GM12878 (cell line): ENCODE measurements at regions not wholly inside any gene's neighbourhood (a gene's known extent, or its start where the extent isn't known, plus 50 kb on each side); places are given as distances from the start of the nearest gene placed in this dataset.

Experiments
- ATAC-seq: fragments of 200-7000 bp; cut with Tn5 transposase; 3 replicates; pipeline ENCODE4 v1.9.1; 2020; ENCODE audit warnings: mild to moderate bottlenecking, moderate library complexity
- BruUV-seq: library from RNA; stranded (reverse); fragments of 400-500 nt; replicated peaks from 2 replicates; lab custom pipeline; 2021; lab: Mats Ljungman, UMichigan
- CTCF ChIA-PET: fragments of 300-600 bp; sonication (Branson Sonifier 250); formaldehyde crosslinking; extraction: SDS; loops from one replicate; lab custom pipeline; 2021; ENCODE audit warnings: inconsistent platforms; lab: Yijun Ruan, JAX
- POLR2A ChIA-PET: fragments of 350-600 bp; formaldehyde crosslinking; extraction: SDS; loops from one replicate; lab custom pipeline; 2021; ENCODE audit warnings: inconsistent platforms; lab: Charles Lee
- RAD21 ChIA-PET: fragments of 300-600 bp; sonication (Branson Sonifier 250); formaldehyde crosslinking; loops from one replicate; lab custom pipeline; 2023; ENCODE audit warnings: antibody characterized with exemption; ENCODE audit not compliant: unreplicated experiment; lab: Charles Lee
- SMC1A ChIA-PET: fragments of 300-600 bp; sonication (Branson Sonifier 250); formaldehyde crosslinking; loops from one replicate; lab custom pipeline; 2023; ENCODE audit not compliant: unreplicated experiment, uncharacterized antibody; lab: Charles Lee
- DNase-seq: peaks from one replicate; pipeline ENCODE4 v3.0.0-alpha.2; 2011; ENCODE audit warnings: low read depth, low spot score
- FAIRE-seq: peaks from 3 replicates; lab custom pipeline; 2011; peaks lifted over from hg19 to GRCh38; lab: Jason Lieb, UNC
- H2AFZ ChIP-seq: 2 replicates; pipeline ENCODE4 v1.6.0; 2011; ENCODE audit warnings: low read depth, low read length, control low read depth; ENCODE audit not compliant: control insufficient read depth
- H3K27ac ChIP-seq: 2 replicates; pipeline ENCODE4 v1.5.1; 2011; ENCODE audit warnings: control low read depth; ENCODE audit not compliant: control insufficient read depth, insufficient read depth
- H3K27me3 ChIP-seq, 2 experiments: replicated peaks in 1 of 2; 2 replicates each; pipeline versions ENCODE4 v1.6.0 to v1.6.1; 2011; ENCODE audit warnings: low read length in 1 of 2; ENCODE audit not compliant: control insufficient read depth in 2 of 2, insufficient read depth in 2 of 2
- H3K36me3 ChIP-seq, 2 experiments: 2 replicates each; pipeline ENCODE4 v1.5.1; 2011; ENCODE audit warnings: low read length in 1 of 2; ENCODE audit not compliant: control insufficient read depth in 2 of 2, insufficient read depth in 2 of 2
- H3K4me1 ChIP-seq: 2 replicates; pipeline ENCODE4 v1.6.1; 2011; ENCODE audit warnings: mild to moderate bottlenecking, low read length, moderate library complexity, mixed read lengths; ENCODE audit not compliant: control insufficient read depth, insufficient read depth
- H3K4me2 ChIP-seq: 2 replicates; pipeline ENCODE4 v1.6.0; 2011; ENCODE audit warnings: control low read depth; ENCODE audit not compliant: control insufficient read depth, insufficient read depth
- H3K4me3 ChIP-seq: fragments of 200-600 bp; sonication (generic); 2 replicates; pipeline ENCODE4 v1.5.1; 2016
- H3K79me2 ChIP-seq: 2 replicates; pipeline ENCODE4 v1.6.0; 2011; ENCODE audit warnings: low read length; ENCODE audit not compliant: control insufficient read depth, insufficient read depth
- H3K9ac ChIP-seq: 2 replicates; pipeline ENCODE4 v1.8.0; 2011; ENCODE audit warnings: low read length, control low read depth, mixed read lengths; ENCODE audit not compliant: control insufficient read depth, insufficient read depth
- H3K9me3 ChIP-seq: replicated peaks from 3 replicates; pipeline ENCODE4 v1.5.1; 2011; ENCODE audit warnings: mild to moderate bottlenecking, low read length; ENCODE audit not compliant: control insufficient read depth, insufficient read depth
- H4K20me1 ChIP-seq: 2 replicates; pipeline ENCODE4 v1.6.0; 2011; ENCODE audit not compliant: control insufficient read depth, insufficient read depth
- BHLHE40 ChIP-seq, 2 experiments: fragments of 450-650 bp in 1 of 2; IDR thresholded peaks; 2 replicates each; pipeline ENCODE4 v1.6.1; 2011 to 2017; ENCODE audit warnings: low read depth in 2 of 2, borderline replicate concordance in 1 of 2, improper control_type of control experiment in 1 of 2, low read length in 1 of 2, mild to moderate bottlenecking in 1 of 2
- E2F4 ChIP-seq: IDR thresholded peaks from 2 replicates; pipeline ENCODE4 v1.6.1; 2012; ENCODE audit warnings: low read depth, low read length, improper control_type of control experiment
- ESRRA ChIP-seq: IDR thresholded peaks from 2 replicates; pipeline ENCODE4 v1.6.1; 2012; ENCODE audit warnings: mild to moderate bottlenecking, low read length, improper control_type of control experiment
- LARP7 ChIP-seq: fragments of 450-650 bp; IDR thresholded peaks from 2 replicates; pipeline ENCODE4 v1.6.1; 2017; ENCODE audit warnings: mild to moderate bottlenecking
- MEF2B ChIP-seq: fragments of 450-650 bp; IDR thresholded peaks from 2 replicates; pipeline ENCODE4 v1.6.1; 2018; ENCODE audit warnings: mild to moderate bottlenecking, moderate library complexity; ENCODE audit not compliant: partially characterized antibody, poor library complexity, severe bottlenecking
- MTA2 ChIP-seq: fragments of 450-650 bp; IDR thresholded peaks from 2 replicates; pipeline ENCODE4 v1.6.1; 2016; ENCODE audit warnings: low read depth, mild to moderate bottlenecking, moderate library complexity
- NR2C2 ChIP-seq: IDR thresholded peaks from 2 replicates; pipeline ENCODE4 v1.6.1; 2011; ENCODE audit warnings: borderline replicate concordance, low read depth; ENCODE audit not compliant: control insufficient read depth, insufficient read length
- RAD51 ChIP-seq: fragments of 450-650 bp; IDR thresholded peaks from 2 replicates; pipeline ENCODE4 v1.6.1; 2016; ENCODE audit warnings: moderate library complexity, mild to moderate bottlenecking, inconsistent platforms
- RFX5 ChIP-seq: IDR thresholded peaks from 2 replicates; pipeline ENCODE4 v1.6.1; 2011; ENCODE audit warnings: low read depth, low read length, improper control_type of control experiment
- SRF ChIP-seq, 2 experiments: IDR thresholded peaks; 2 replicates each; pipeline ENCODE4 v1.6.1; 2011; ENCODE audit warnings: low read depth in 2 of 2, low read length in 2 of 2, mild to moderate bottlenecking in 1 of 2, moderate library complexity in 1 of 2
- ZBTB11 ChIP-seq: fragments of 450-650 bp; formaldehyde crosslinking; IDR thresholded peaks from 2 replicates; pipeline ENCODE4 v1.5.0; 2022; ENCODE audit warnings: mild to moderate bottlenecking, missing genetic modification characterization
- ZNF24 ChIP-seq: fragments of 450-650 bp; IDR thresholded peaks from 2 replicates; pipeline ENCODE4 v1.6.1; 2017; ENCODE audit warnings: antibody characterized with exemption, mild to moderate bottlenecking
- ZNF274 ChIP-seq: IDR thresholded peaks from one replicate; pipeline ENCODE4 v1.8.0; 2011; ENCODE audit not compliant: insufficient read length, insufficient read depth
- ZNF622 ChIP-seq: fragments of 450-650 bp; IDR thresholded peaks from 2 replicates; pipeline ENCODE4 v1.6.1; 2017; ENCODE audit warnings: mild to moderate bottlenecking, inconsistent platforms
- WGBS: methylation state at CpG from one replicate; pipeline ENCODE4 v1.1.6; 2016; ENCODE audit warnings: low lambda C conversion rate; ENCODE audit not compliant: insufficient replicate concordance, insufficient coverage; ENCODE audit errors: missing lambda C conversion rate; 5-methylcytosine and 5-hydroxymethylcytosine counted together
- in situ Hi-C: fragments of 300-500 bp; cut with MboI; formaldehyde crosslinking; loops from 9 replicates; pipeline ENCODE4 v1.14.3; 2018; ENCODE audit warnings: mixed read lengths
- intact Hi-C: fragments of 100-400 bp; cut with micrococcal nuclease; formaldehyde crosslinking; loops from one replicate; pipeline ENCODE4 v1.14.2; 2022; ENCODE audit not compliant: unreplicated experiment

GRCh38 chr10:91120348-91120747 lies 100.1 kb upstream of the PCGF5 start (continued):
- no peak for TF ChIP-seq ZNF622
- no peak for TF ChIP-seq LARP7
- TF ChIP-seq ZNF24, result no peak
- TF ChIP-seq ESRRA, result no peak
- no peak for TF ChIP-seq BHLHE40 (IDR thresholded peaks at IDR 0.05; ENCODE audit: borderline replicate concordance in 1 of 2, low read depth in 2 of 2, low read length in 1 of 2)
- TF ChIP-seq E2F4, result no peak
- no peak for TF ChIP-seq ZNF274
- no peak for TF ChIP-seq NR2C2

- DNase-seq (no peak), ATAC-seq (no peak), FAIRE-seq (no peak)
- no peak overlapping the region for H3K4me3 ChIP-seq
- BruUV-seq, result no TSS peak
- no peak overlapping the region for H3K27ac ChIP-seq
- CTCF ChIA-PET, result interaction anchor here (0.6 to 2.0 kb wide), 3 partner anchors 12 to 211 kb away, joined by 3 to 5 read pairs (median 4); no protein-coding TSS in a partner anchor
- 26% methylated on average over 5 of the region's 5 CpGs for WGBS
- no peaks in the 10 kb centered on the region for H4K20me1 ChIP-seq
- no peaks in the 10 kb centered on the region for H3K9me3 ChIP-seq
- no peaks in the 10 kb centered on the region for H3K27me3 ChIP-seq
- no peak overlapping the region for H2AFZ ChIP-seq
- POLR2A ChIA-PET, result interaction anchor here (0.6 to 0.8 kb wide), 2 partner anchors 103 to 549 kb away, joined by 3 read pairs; no protein-coding TSS in a partner anchor
- H3K4me2 ChIP-seq, result no peak overlapping the region
- RAD21 ChIA-PET, result no interaction called here
- H3K9ac ChIP-seq, result no peak overlapping the region
- TF ChIP-seq MTA2, result no peak
- no peak for TF ChIP-seq RAD51
- no peak for TF ChIP-seq ZBTB11 (CRISPR knock-in tag)
- no peak for TF ChIP-seq RFX5
- no peak for TF ChIP-seq SRF (IDR thresholded peaks at IDR 0.05; ENCODE audit: low read depth in 2 of 2, low read length in 2 of 2)
- TF ChIP-seq MEF2B, result no peak
- intact Hi-C loops, result no loop called here
- H3K36me3 ChIP-seq, result no peaks in the 10 kb centered on the region
- in situ Hi-C loops, result no loop called here
- SMC1A ChIA-PET, result interaction anchor here (1.1 to 2.3 kb wide), 5 partner anchors 9 to 127 kb away, joined by 3 to 8 read pairs (median 6); no protein-coding TSS in a partner anchor
- H3K79me2 ChIP-seq, result no peaks in the 10 kb centered on the region
- no peaks in the 10 kb centered on the region for H3K4me1 ChIP-seq
Observed at GRCh38 chr10:91123261-91123660, 97.2 kb upstream of the PCGF5 start.
